ENCODE measurements at regions not wholly inside any gene's neighbourhood (a gene's known extent, or its start where the extent isn't known, plus 50 kb on each side); places are given as distances from the start of the nearest gene placed in this dataset.
"Not testable (repeated sequence)": the region's sequence is repeated elsewhere in the genome, so short reads cannot be mapped to it uniquely, and the experiment has no call there.

GRCh38 chr20:50358971-50359370 lies 151.2 kb upstream of the PTPN1 start:
- no peaks in the 10 kb centered on the region for H3K9me3 Mint-ChIP-seq (ENCODE audit: low read depth)
- no peak overlapping the region for H3K27ac Mint-ChIP-seq
- no peak overlapping the region for H3K4me3 Mint-ChIP-seq
- H3K36me3 Mint-ChIP-seq: no peaks in the 10 kb centered on the region
- H3K4me1 Mint-ChIP-seq (ENCODE audit: low read depth): no peaks in the 10 kb centered on the region
- H3K27me3 Mint-ChIP-seq: no peaks in the 10 kb centered on the region

- H3K27me3 Mint-ChIP-seq: no peaks in the 10 kb centered on the region
- no peak overlapping the region for H3K4me3 Mint-ChIP-seq
- no peaks in the 10 kb centered on the region for H3K36me3 Mint-ChIP-seq
- H3K4me1 Mint-ChIP-seq (ENCODE audit: low read depth): no peaks in the 10 kb centered on the region
- no peak overlapping the region for H3K27ac Mint-ChIP-seq
- no peaks in the 10 kb centered on the region for H3K9me3 Mint-ChIP-seq (ENCODE audit: low read depth)
These were observed 150.5 kb upstream of the PTPN1 start for GRCh38 chr20:50359607-50360217.

- Mint-ChIP-seq H3K4me3 (no peak overlapping the region), H3K27ac (no peak overlapping the region), H3K27me3 (no peaks in the 10 kb centered on the region), H3K4me1 (ENCODE audit: low read depth) (no peaks in the 10 kb centered on the region), H3K9me3 (ENCODE audit: low read depth) (no peaks in the 10 kb centered on the region), H3K36me3 (no peaks in the 10 kb centered on the region)
These were observed 149.9 kb upstream of the PTPN1 start for GRCh38 chr20:50360218-50360672.

- Mint-ChIP-seq H3K4me3 (no peak overlapping the region), H3K4me1 (ENCODE audit: low read depth) (no peaks in the 10 kb centered on the region), H3K27me3 (no peaks in the 10 kb centered on the region), H3K27ac (no peak overlapping the region), H3K9me3 (ENCODE audit: low read depth) (no peaks in the 10 kb centered on the region), H3K36me3 (no peaks in the 10 kb centered on the region)
These were observed 149.3 kb upstream of the PTPN1 start for GRCh38 chr20:50360921-50361320.

GRCh38 chr20:50362177-50362576 lies 148.0 kb upstream of the PTPN1 start:
- not testable (repeated sequence) for H3K4me3 Mint-ChIP-seq; H3K36me3 Mint-ChIP-seq; H3K9me3 Mint-ChIP-seq (ENCODE audit: low read depth); H3K27me3 Mint-ChIP-seq; H3K4me1 Mint-ChIP-seq (ENCODE audit: low read depth); H3K27ac Mint-ChIP-seq

GRCh38 chr20:50363027-50363426 lies 147.2 kb upstream of the PTPN1 start:
- H3K4me3 Mint-ChIP-seq: no peak overlapping the region
- H3K4me1 Mint-ChIP-seq (ENCODE audit: low read depth): peaks cover 4% of the 10 kb centered on the region
- no peaks in the 10 kb centered on the region for H3K27me3 Mint-ChIP-seq
- no peaks in the 10 kb centered on the region for H3K36me3 Mint-ChIP-seq
- H3K27ac Mint-ChIP-seq: no peak overlapping the region
- no peaks in the 10 kb centered on the region for H3K9me3 Mint-ChIP-seq (ENCODE audit: low read depth)

GRCh38 chr20:50363479-50363878 lies 146.7 kb upstream of the PTPN1 start:
- no peaks in the 10 kb centered on the region for H3K36me3 Mint-ChIP-seq
- no peaks in the 10 kb centered on the region for H3K27me3 Mint-ChIP-seq
- no peak overlapping the region for H3K4me3 Mint-ChIP-seq
- H3K27ac Mint-ChIP-seq: no peak overlapping the region
- peaks cover 4% of the 10 kb centered on the region for H3K4me1 Mint-ChIP-seq (ENCODE audit: low read depth)
- no peaks in the 10 kb centered on the region for H3K9me3 Mint-ChIP-seq (ENCODE audit: low read depth)

GRCh38 chr20:50364542-50364941 lies 145.6 kb upstream of the PTPN1 start:
- Mint-ChIP-seq H3K36me3 (no peaks in the 10 kb centered on the region), H3K4me1 (ENCODE audit: low read depth) (peaks cover 4% of the 10 kb centered on the region), H3K4me3 (no peak overlapping the region), H3K27me3 (no peaks in the 10 kb centered on the region), H3K9me3 (ENCODE audit: low read depth) (no peaks in the 10 kb centered on the region), H3K27ac (no peak overlapping the region)

GRCh38 chr20:50366270-50367103 lies 143.7 kb upstream of the PTPN1 start:
- no peaks in the 10 kb centered on the region for H3K9me3 Mint-ChIP-seq (ENCODE audit: low read depth)
- peaks cover 4% of the 10 kb centered on the region for H3K4me1 Mint-ChIP-seq (ENCODE audit: low read depth)
- H3K36me3 Mint-ChIP-seq: no peaks in the 10 kb centered on the region
- no peak overlapping the region for H3K4me3 Mint-ChIP-seq
- no peaks in the 10 kb centered on the region for H3K27me3 Mint-ChIP-seq
- no peak overlapping the region for H3K27ac Mint-ChIP-seq

- Mint-ChIP-seq H3K4me3 (no peak overlapping the region), H3K36me3 (no peaks in the 10 kb centered on the region), H3K4me1 (ENCODE audit: low read depth) (peaks cover 4% of the 10 kb centered on the region), H3K27ac (no peak overlapping the region), H3K27me3 (no peaks in the 10 kb centered on the region), H3K9me3 (ENCODE audit: low read depth) (no peaks in the 10 kb centered on the region)
These were observed 143.0 kb upstream of the PTPN1 start for GRCh38 chr20:50367104-50367674.

- H3K27me3 Mint-ChIP-seq: no peaks in the 10 kb centered on the region
- H3K4me1 Mint-ChIP-seq (ENCODE audit: low read depth): peaks cover 4% of the 10 kb centered on the region
- no peak overlapping the region for H3K27ac Mint-ChIP-seq
- H3K4me3 Mint-ChIP-seq: no peak overlapping the region
- no peaks in the 10 kb centered on the region for H3K36me3 Mint-ChIP-seq
- no peaks in the 10 kb centered on the region for H3K9me3 Mint-ChIP-seq (ENCODE audit: low read depth)
These were observed 142.3 kb upstream of the PTPN1 start for GRCh38 chr20:50367739-50368375.

- Mint-ChIP-seq H3K4me1 (ENCODE audit: low read depth) (peaks cover 4% of the 10 kb centered on the region), H3K4me3 (no peak overlapping the region), H3K27ac (no peak overlapping the region), H3K27me3 (no peaks in the 10 kb centered on the region), H3K9me3 (ENCODE audit: low read depth) (no peaks in the 10 kb centered on the region), H3K36me3 (no peaks in the 10 kb centered on the region)
These were observed 141.8 kb upstream of the PTPN1 start for GRCh38 chr20:50368386-50368785.

- Mint-ChIP-seq H3K36me3 (no peaks in the 10 kb centered on the region), H3K27ac (no peak overlapping the region), H3K27me3 (no peaks in the 10 kb centered on the region), H3K4me1 (ENCODE audit: low read depth) (peaks cover 4% of the 10 kb centered on the region), H3K9me3 (ENCODE audit: low read depth) (no peaks in the 10 kb centered on the region), H3K4me3 (no peak overlapping the region)
These were observed 141.4 kb upstream of the PTPN1 start for GRCh38 chr20:50368813-50369224.

GRCh38 chr20:50369225-50370035 lies 140.8 kb upstream of the PTPN1 start:
- H3K36me3 Mint-ChIP-seq: no peaks in the 10 kb centered on the region
- no peaks in the 10 kb centered on the region for H3K9me3 Mint-ChIP-seq (ENCODE audit: low read depth)
- H3K27ac Mint-ChIP-seq: no peak overlapping the region
- H3K4me1 Mint-ChIP-seq (ENCODE audit: low read depth): peaks cover 4% of the 10 kb centered on the region
- no peaks in the 10 kb centered on the region for H3K27me3 Mint-ChIP-seq
- no peak overlapping the region for H3K4me3 Mint-ChIP-seq

Data from activated naive CD8-positive, alpha-beta T cell (primary cell).